ENCODE measurements at regions not wholly inside any gene's neighbourhood (a gene's known extent, or its start where the extent isn't known, plus 50 kb on each side); places are given as distances from the start of the nearest gene placed in this dataset.

GRCh38 chr4:128658214-128658631 lies 151.3 kb upstream of the JADE1 start:
- 11% methylated on average over 4 of the region's 4 CpGs for WGBS (ENCODE audit: low lambda C conversion rate)
- no peaks in the 10 kb centered on the region for H3K36me3 ChIP-seq (replicated peaks in 1 of 2; ENCODE audit: control insufficient read depth in 1 of 2, insufficient read depth in 2 of 2, low read length in 2 of 2)
- H3K9ac ChIP-seq (ENCODE audit: insufficient read depth, low read depth, low read length) = no peak overlapping the region
- in situ Hi-C loops (cut with HindIII; ENCODE audit: extremely low pct_ligation_motif_present, low pct_unique_long_range_greater_than_20kb) (no loop called here), intact Hi-C loops (cut with micrococcal nuclease; ENCODE audit: unreplicated experiment) (no loop called here)
- no peak overlapping the region for H3K4me2 ChIP-seq (ENCODE audit: low read depth, low read length)
- ATAC-seq (no peak), DNase-seq (ENCODE audit: low spot score) (no peak), FAIRE-seq (no peak)
- H3K27me3 ChIP-seq (ENCODE audit: control insufficient read depth in 1 of 2, insufficient read depth in 2 of 2, low read length in 2 of 2) = no peaks in the 10 kb centered on the region
- POLR2A ChIA-PET = no interaction called here
- H3K79me2 ChIP-seq (ENCODE audit: insufficient read depth, low read length) = no peaks in the 10 kb centered on the region
- no peak overlapping the region for H3K4me3 ChIP-seq (replicated peaks in 1 of 3; ENCODE audit: insufficient read depth in 1 of 3, low read depth in 2 of 3, low read length in 3 of 3)
- peaks cover 11% of the 10 kb centered on the region for H3K9me3 ChIP-seq (ENCODE audit: low read length)
- BruUV-seq (replicated peaks) = no TSS peak
- peaks cover 8% of the 10 kb centered on the region; the same call in 1 of the 2 replicates for H3K4me1 ChIP-seq (ENCODE audit: insufficient read depth, low read length)
- no peak overlapping the region for H3K27ac ChIP-seq (ENCODE audit: extremely low read length, insufficient read depth, low read length)
- TF ChIP-seq RAD51 (IDR thresholded peaks at IDR 0.05; ENCODE audit: borderline replicate concordance) (peak; percentile 27; the same call in 1 of the 2 replicates), CHCHD3 (CRISPR knock-in tag; IDR thresholded peaks at IDR 0.05) (no peak)
- no peaks in the 10 kb centered on the region for H4K20me1 ChIP-seq (ENCODE audit: insufficient read depth, low read length)
- H2AFZ ChIP-seq (ENCODE audit: low read length) = no peak overlapping the region
- CTCF ChIA-PET (ENCODE audit: low intra/inter-chr PET ratio, low total read pairs) = no interaction called here

GRCh38 chr4:128657638-128658037 lies 151.9 kb upstream of the JADE1 start:
- Histone ChIP-seq H3K9ac (ENCODE audit: insufficient read depth, low read depth, low read length) (no peak overlapping the region), H3K4me3 (replicated peaks in 1 of 3; ENCODE audit: insufficient read depth in 1 of 3, low read depth in 2 of 3, low read length in 3 of 3) (no peak overlapping the region), H3K36me3 (replicated peaks in 1 of 2; ENCODE audit: control insufficient read depth in 1 of 2, insufficient read depth in 2 of 2, low read length in 2 of 2) (no peaks in the 10 kb centered on the region), H3K4me1 (ENCODE audit: insufficient read depth, low read length) (peaks cover 8% of the 10 kb centered on the region; the same call in 1 of the 2 replicates), H4K20me1 (ENCODE audit: insufficient read depth, low read length) (no peaks in the 10 kb centered on the region), H3K79me2 (ENCODE audit: insufficient read depth, low read length) (no peaks in the 10 kb centered on the region), H2AFZ (ENCODE audit: low read length) (no peak overlapping the region), H3K27me3 (ENCODE audit: control insufficient read depth in 1 of 2, insufficient read depth in 2 of 2, low read length in 2 of 2) (no peaks in the 10 kb centered on the region), H3K9me3 (ENCODE audit: low read length) (peaks cover 11% of the 10 kb centered on the region), H3K4me2 (ENCODE audit: low read depth, low read length) (no peak overlapping the region), H3K27ac (ENCODE audit: extremely low read length, insufficient read depth, low read length) (no peak overlapping the region)
- in situ Hi-C loops (cut with HindIII; ENCODE audit: extremely low pct_ligation_motif_present, low pct_unique_long_range_greater_than_20kb) = no loop called here
- no TSS peak for BruUV-seq (replicated peaks)
- POLR2A ChIA-PET = no interaction called here
- CTCF ChIA-PET (ENCODE audit: low intra/inter-chr PET ratio, low total read pairs) = no interaction called here
- DNase-seq (ENCODE audit: low spot score) (no peak), FAIRE-seq (no peak), ATAC-seq (no peak)
- no peak for TF ChIP-seq ZNF142 (CRISPR knock-in tag; IDR thresholded peaks at IDR 0.05)
- TF ChIP-seq ELF4 (CRISPR knock-in tag; IDR thresholded peaks at IDR 0.05; ENCODE audit: borderline replicate concordance) = no peak
- no peak for TF ChIP-seq POLR2G (IDR thresholded peaks at IDR 0.05; ENCODE audit: low read depth, low read length)
- no peak for TF ChIP-seq CREM (IDR thresholded peaks at IDR 0.05)
- no peak for TF ChIP-seq CREM (CRISPR knock-in tag; IDR thresholded peaks at IDR 0.05)
- TF ChIP-seq ZNF33B (CRISPR knock-in tag; IDR thresholded peaks at IDR 0.05) = no peak
- no peak for TF ChIP-seq ZNF598 (CRISPR knock-in tag; IDR thresholded peaks at IDR 0.05; ENCODE audit: borderline replicate concordance)
- no peak for TF ChIP-seq SSRP1 (CRISPR knock-in tag; IDR thresholded peaks at IDR 0.05)
- TF ChIP-seq ZNF263 (CRISPR knock-in tag; IDR thresholded peaks at IDR 0.05) = no peak
- no peak for TF ChIP-seq MXD3 (CRISPR knock-in tag; IDR thresholded peaks at IDR 0.05)
- 30% methylated on average over 4 of the region's 4 CpGs for WGBS (ENCODE audit: low lambda C conversion rate)
- intact Hi-C loops (cut with micrococcal nuclease; ENCODE audit: unreplicated experiment) = no loop called here

Data from HepG2 (cell line).